Mammary epithelial cell (primary cell): ENCODE measurements at regions not wholly inside any gene's neighbourhood (a gene's known extent, or its start where the extent isn't known, plus 50 kb on each side); places are given as distances from the start of the nearest gene placed in this dataset.
"Not testable (repeated sequence)": the region's sequence is repeated elsewhere in the genome, so short reads cannot be mapped to it uniquely, and the experiment has no call there.

ENCODE experiments used
- EZH2 ChIP-seq: IDR thresholded peaks from 2 replicates; pipeline ENCODE4 v1.6.1; 2012; ENCODE audit warnings: low read length, inconsistent platforms, borderline replicate concordance
- TF ChIP-seq, protein P1 (sequence below), 2 donors: IDR thresholded peaks in 1 of 2; conservative IDR thresholded peaks in 1 of 2; 2 replicates each; pipeline ENCODE4 v1.5.1; 2011 to 2012; ENCODE audit warnings: inconsistent platforms in 2 of 2, low read length in 2 of 2, mild to moderate bottlenecking in 2 of 2, control low read depth in 1 of 2, low read depth in 1 of 2; ENCODE audit not compliant: insufficient read depth in 1 of 2; ENCODE audit errors: extremely low read depth in 1 of 2

DNA sequence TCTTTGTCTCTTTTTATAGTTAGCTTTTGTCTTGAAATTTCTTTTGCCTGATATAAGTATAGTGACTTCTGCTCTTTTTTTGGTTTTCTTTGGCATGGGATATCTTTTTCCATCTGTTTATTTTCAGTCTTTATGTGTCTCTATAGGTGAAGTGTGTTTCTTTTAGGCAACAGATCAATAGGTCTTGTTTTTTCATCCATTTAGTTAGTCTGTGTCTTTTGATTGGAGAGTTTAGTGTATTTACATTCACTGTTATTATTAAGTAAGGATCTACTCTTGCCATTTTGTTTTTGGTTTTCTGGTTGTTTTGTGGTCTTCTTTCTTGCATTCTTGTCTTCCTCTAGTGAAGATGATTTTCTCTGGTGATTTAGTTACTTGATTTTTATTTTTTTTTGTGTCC is 190.2 kb downstream of the CCDC74A start:
- TF ChIP-seq, protein P1, sequence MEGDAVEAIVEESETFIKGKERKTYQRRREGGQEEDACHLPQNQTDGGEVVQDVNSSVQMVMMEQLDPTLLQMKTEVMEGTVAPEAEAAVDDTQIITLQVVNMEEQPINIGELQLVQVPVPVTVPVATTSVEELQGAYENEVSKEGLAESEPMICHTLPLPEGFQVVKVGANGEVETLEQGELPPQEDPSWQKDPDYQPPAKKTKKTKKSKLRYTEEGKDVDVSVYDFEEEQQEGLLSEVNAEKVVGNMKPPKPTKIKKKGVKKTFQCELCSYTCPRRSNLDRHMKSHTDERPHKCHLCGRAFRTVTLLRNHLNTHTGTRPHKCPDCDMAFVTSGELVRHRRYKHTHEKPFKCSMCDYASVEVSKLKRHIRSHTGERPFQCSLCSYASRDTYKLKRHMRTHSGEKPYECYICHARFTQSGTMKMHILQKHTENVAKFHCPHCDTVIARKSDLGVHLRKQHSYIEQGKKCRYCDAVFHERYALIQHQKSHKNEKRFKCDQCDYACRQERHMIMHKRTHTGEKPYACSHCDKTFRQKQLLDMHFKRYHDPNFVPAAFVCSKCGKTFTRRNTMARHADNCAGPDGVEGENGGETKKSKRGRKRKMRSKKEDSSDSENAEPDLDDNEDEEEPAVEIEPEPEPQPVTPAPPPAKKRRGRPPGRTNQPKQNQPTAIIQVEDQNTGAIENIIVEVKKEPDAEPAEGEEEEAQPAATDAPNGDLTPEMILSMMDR (conservative IDR thresholded peaks at IDR 0.05 in 1 of 2, IDR thresholded peaks at IDR 0.05 in 1 of 2; ENCODE audit: extremely low read depth in 1 of 2, insufficient read depth in 1 of 2, low read depth in 1 of 2, low read length in 2 of 2) = not testable (repeated sequence)
- TF ChIP-seq EZH2 = not testable (repeated sequence)
